ENCODE measurements at regions not wholly inside any gene's neighbourhood (a gene's known extent, or its start where the extent isn't known, plus 50 kb on each side); places are given as distances from the start of the nearest gene placed in this dataset.
"Not testable (repeated sequence)": the region's sequence is repeated elsewhere in the genome, so short reads cannot be mapped to it uniquely, and the experiment has no call there.

GRCh38 chr21:41581592-41582228, 73.8 kb upstream of the TMPRSS2 start:
- Mint-ChIP-seq H3K27ac (no peak overlapping the region), H3K27me3 (ENCODE audit: low read depth) (peaks cover 2% of the 10 kb centered on the region), H3K4me1 (ENCODE audit: low read depth) (no peaks in the 10 kb centered on the region), H3K36me3 (ENCODE audit: low read depth) (no peaks in the 10 kb centered on the region), H3K4me3 (no peak overlapping the region), H3K9me3 (peaks cover 11% of the 10 kb centered on the region)
- DNase-seq (ENCODE audit: low spot score): no peak

DNA sequence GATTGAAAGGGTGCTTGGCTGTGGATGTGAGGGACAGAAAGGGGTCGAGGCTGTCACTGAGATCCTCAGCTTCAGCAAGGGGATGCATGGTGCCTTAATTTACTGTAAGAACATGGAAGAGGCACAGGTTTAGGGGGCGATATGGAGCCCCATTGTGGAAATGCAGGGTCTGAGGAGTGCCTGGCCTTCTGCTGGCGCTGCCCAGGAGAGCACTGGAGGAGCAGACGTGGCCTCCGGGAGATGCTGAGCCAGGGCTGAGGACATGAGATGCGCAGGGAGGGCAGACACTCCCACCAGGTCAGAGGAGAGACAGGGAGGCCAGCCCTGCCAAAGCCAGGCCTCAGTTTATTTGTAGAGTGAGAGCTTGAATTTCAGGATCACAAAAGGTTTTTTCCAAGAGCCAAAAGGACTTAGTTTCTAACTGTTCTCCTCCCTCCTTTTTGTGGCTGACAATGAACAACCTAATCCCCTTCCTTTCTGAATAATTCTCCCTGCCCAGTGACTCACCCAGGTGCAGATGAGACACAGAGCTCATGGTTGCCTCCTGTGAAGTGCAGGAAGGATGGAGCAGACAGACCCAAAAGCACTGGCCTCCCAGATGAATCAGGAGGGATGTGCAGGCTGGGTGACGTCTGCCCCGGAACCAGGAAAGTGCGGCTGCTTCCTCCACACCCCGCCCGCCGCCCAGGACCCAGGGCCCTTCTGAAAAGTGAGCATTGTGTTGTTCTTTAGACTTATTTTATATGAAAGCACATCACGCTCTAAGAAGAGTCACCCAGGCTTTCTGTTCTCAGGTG, 73.0 kb upstream of the TMPRSS2 start:
- H3K27ac Mint-ChIP-seq: no peak overlapping the region
- H3K4me3 Mint-ChIP-seq: no peak overlapping the region
- no peaks in the 10 kb centered on the region for H3K4me1 Mint-ChIP-seq (ENCODE audit: low read depth)
- no peak for DNase-seq (ENCODE audit: low spot score)
- H3K9me3 Mint-ChIP-seq: peaks cover 11% of the 10 kb centered on the region
- H3K27me3 Mint-ChIP-seq (ENCODE audit: low read depth): peaks cover 2% of the 10 kb centered on the region
- no peaks in the 10 kb centered on the region for H3K36me3 Mint-ChIP-seq (ENCODE audit: low read depth)

- Mint-ChIP-seq H3K9me3 (peaks cover 11% of the 10 kb centered on the region), H3K27me3 (ENCODE audit: low read depth) (peaks cover 2% of the 10 kb centered on the region), H3K36me3 (ENCODE audit: low read depth) (no peaks in the 10 kb centered on the region), H3K4me3 (no peak overlapping the region), H3K27ac (no peak overlapping the region), H3K4me1 (ENCODE audit: low read depth) (no peaks in the 10 kb centered on the region)
- no peak for DNase-seq (ENCODE audit: low spot score)
Measured at GRCh38 chr21:41579692-41580091, 71.7 kb upstream of the TMPRSS2 start.

GRCh38 chr21:41578716-41579115, 70.8 kb upstream of the TMPRSS2 start:
- Mint-ChIP-seq H3K4me3 (no peak overlapping the region), H3K9me3 (peaks cover 11% of the 10 kb centered on the region), H3K4me1 (ENCODE audit: low read depth) (no peaks in the 10 kb centered on the region), H3K27me3 (ENCODE audit: low read depth) (peaks cover 2% of the 10 kb centered on the region), H3K27ac (no peak overlapping the region), H3K36me3 (ENCODE audit: low read depth) (no peaks in the 10 kb centered on the region)
- DNase-seq (ENCODE audit: low spot score): no peak

DNA sequence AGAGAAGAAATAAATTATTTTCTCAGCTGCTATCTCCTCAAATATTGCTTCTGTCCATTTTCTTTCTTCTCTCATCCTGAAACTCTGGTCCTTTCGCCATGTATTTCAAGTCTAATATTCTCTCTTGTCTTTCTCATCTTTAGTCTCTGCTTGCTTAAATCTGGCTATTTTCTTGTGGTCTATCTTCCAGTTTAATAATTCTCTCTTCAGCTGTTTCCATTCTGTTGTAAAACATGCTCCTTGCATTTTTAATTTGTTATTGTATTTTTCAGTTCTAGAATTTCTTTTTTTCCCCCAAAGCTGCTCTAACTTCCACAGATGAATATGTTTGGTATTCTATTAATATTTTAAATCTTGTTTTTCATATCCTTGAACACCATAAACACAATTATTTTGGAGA, 70.1 kb upstream of the TMPRSS2 start:
- H3K36me3 Mint-ChIP-seq (ENCODE audit: low read depth): no peaks in the 10 kb centered on the region
- no peak for DNase-seq (ENCODE audit: low spot score)
- H3K4me1 Mint-ChIP-seq (ENCODE audit: low read depth): no peaks in the 10 kb centered on the region
- peaks cover 2% of the 10 kb centered on the region for H3K27me3 Mint-ChIP-seq (ENCODE audit: low read depth)
- H3K4me3 Mint-ChIP-seq: no peak overlapping the region
- peaks cover 11% of the 10 kb centered on the region for H3K9me3 Mint-ChIP-seq
- H3K27ac Mint-ChIP-seq: no peak overlapping the region

GRCh38 chr21:41576013-41576615, 68.2 kb upstream of the TMPRSS2 start:
- H3K4me1 Mint-ChIP-seq (ENCODE audit: low read depth): no peaks in the 10 kb centered on the region

GRCh38 chr21:41573902-41574690, 66.1 kb upstream of the TMPRSS2 start:
- no peaks in the 10 kb centered on the region for H3K27me3 Mint-ChIP-seq (ENCODE audit: low read depth)
- no peak for DNase-seq (ENCODE audit: low spot score)
- H3K4me3 Mint-ChIP-seq: no peak overlapping the region
- H3K27ac Mint-ChIP-seq: no peak overlapping the region
- peaks cover 11% of the 10 kb centered on the region for H3K9me3 Mint-ChIP-seq
- no peaks in the 10 kb centered on the region for H3K4me1 Mint-ChIP-seq (ENCODE audit: low read depth)
- no peaks in the 10 kb centered on the region for H3K36me3 Mint-ChIP-seq (ENCODE audit: low read depth)

More at GRCh38 chr21:41576013-41576615, 68.2 kb upstream of the TMPRSS2 start:
- Mint-ChIP-seq H3K9me3 (peaks cover 11% of the 10 kb centered on the region), H3K27me3 (ENCODE audit: low read depth) (peaks cover 2% of the 10 kb centered on the region), H3K4me3 (no peak overlapping the region), H3K36me3 (ENCODE audit: low read depth) (no peaks in the 10 kb centered on the region), H3K27ac (no peak overlapping the region)
- no peak for DNase-seq (ENCODE audit: low spot score)

GRCh38 chr21:41571938-41572510, 64.1 kb upstream of the TMPRSS2 start:
- H3K4me3 Mint-ChIP-seq: no peak overlapping the region
- H3K4me1 Mint-ChIP-seq (ENCODE audit: low read depth): no peaks in the 10 kb centered on the region
- H3K27me3 Mint-ChIP-seq (ENCODE audit: low read depth): no peaks in the 10 kb centered on the region
- no peak for DNase-seq (ENCODE audit: low spot score)
- no peaks in the 10 kb centered on the region for H3K36me3 Mint-ChIP-seq (ENCODE audit: low read depth)
- no peaks in the 10 kb centered on the region for H3K9me3 Mint-ChIP-seq
- no peak overlapping the region for H3K27ac Mint-ChIP-seq

DNA sequence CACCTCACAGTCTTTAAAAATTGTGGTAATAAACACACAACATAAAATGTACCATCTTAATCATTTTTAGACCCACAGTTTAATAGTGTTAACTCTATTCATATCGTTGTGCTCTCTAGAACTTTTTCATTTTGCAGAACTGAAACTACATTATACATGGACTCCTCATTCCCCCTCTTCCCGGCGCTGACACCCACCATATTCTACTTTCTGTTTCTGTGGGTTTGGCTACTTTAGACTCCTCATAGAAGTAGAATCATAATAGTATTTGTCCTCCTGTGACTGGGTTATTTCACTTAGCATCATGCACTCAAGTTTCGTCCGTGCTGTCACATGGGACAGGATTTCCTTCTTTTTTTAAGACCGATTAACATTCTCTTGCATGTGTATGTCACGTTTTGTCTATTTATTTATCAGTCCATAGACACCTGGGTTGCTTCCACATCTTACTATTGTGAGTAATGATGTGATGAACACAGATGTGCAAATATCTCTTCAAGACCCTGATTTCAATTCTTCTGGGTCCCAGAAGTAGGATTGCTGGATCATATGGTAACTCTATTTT, 62.9 kb upstream of the TMPRSS2 start:
- Mint-ChIP-seq H3K27ac (no peak overlapping the region), H3K9me3 (no peaks in the 10 kb centered on the region), H3K4me1 (ENCODE audit: low read depth) (no peaks in the 10 kb centered on the region), H3K27me3 (ENCODE audit: low read depth) (peaks cover 2% of the 10 kb centered on the region), H3K36me3 (ENCODE audit: low read depth) (no peaks in the 10 kb centered on the region), H3K4me3 (no peak overlapping the region)
- DNase-seq (ENCODE audit: low spot score): no peak

DNA sequence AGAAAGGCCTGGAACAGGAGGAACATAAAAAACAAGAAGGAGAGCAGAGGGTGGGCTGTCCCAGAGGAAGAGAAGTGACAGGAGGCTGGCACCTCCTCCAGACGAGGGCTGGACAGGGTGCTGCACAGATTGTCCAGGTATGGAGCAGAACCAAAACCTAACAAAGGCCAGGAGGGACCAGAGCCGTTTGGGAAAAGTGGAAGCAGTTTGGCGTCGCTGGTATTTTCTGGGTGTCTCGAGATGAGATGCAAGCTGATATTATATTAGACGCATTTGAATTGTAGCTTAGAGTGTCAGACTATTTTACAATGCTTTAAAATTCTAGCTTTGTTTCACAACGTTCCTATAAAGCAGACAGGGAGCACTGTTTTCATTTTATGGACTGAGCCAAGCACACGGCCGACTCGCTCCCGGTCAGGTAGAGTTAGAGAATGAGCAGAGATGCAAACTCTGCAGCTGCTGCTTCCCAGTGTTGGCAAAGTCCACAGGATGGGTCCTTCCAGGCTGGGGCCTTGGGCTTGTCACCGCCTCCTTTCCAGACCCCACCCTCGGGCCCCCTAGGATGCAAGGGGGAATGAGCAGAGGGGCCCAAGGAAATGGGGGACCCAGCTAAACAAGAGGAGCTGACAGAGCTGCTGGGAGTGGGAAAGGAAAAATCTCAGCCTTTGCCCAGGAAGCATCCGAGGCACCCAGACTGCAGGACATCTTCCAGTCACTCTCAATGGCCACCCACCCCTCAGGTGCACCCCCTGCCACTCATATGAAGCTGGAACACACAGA, 60.8 kb upstream of the TMPRSS2 start:
- Mint-ChIP-seq H3K9me3 (no peaks in the 10 kb centered on the region), H3K4me1 (ENCODE audit: low read depth) (peaks cover 4% of the 10 kb centered on the region), H3K36me3 (ENCODE audit: low read depth) (no peaks in the 10 kb centered on the region), H3K27me3 (ENCODE audit: low read depth) (peaks cover 2% of the 10 kb centered on the region), H3K4me3 (no peak overlapping the region), H3K27ac (no peak overlapping the region)
- DNase-seq (ENCODE audit: low spot score): no peak

- Mint-ChIP-seq H3K4me3 (no peak overlapping the region), H3K36me3 (ENCODE audit: low read depth) (no peaks in the 10 kb centered on the region), H3K4me1 (ENCODE audit: low read depth) (peaks cover 4% of the 10 kb centered on the region), H3K27me3 (ENCODE audit: low read depth) (peaks cover 2% of the 10 kb centered on the region), H3K9me3 (no peaks in the 10 kb centered on the region), H3K27ac (no peak overlapping the region)
- DNase-seq (ENCODE audit: low spot score): no peak
Measured at GRCh38 chr21:41567901-41568510, 60.0 kb upstream of the TMPRSS2 start.

GRCh38 chr21:41567237-41567636, 59.3 kb upstream of the TMPRSS2 start:
- H3K27ac Mint-ChIP-seq; H3K27me3 Mint-ChIP-seq (ENCODE audit: low read depth); H3K9me3 Mint-ChIP-seq; H3K4me1 Mint-ChIP-seq (ENCODE audit: low read depth); H3K4me3 Mint-ChIP-seq; H3K36me3 Mint-ChIP-seq (ENCODE audit: low read depth); DNase-seq (ENCODE audit: low spot score): not testable (repeated sequence)
